GM12891 (cell line): ENCODE measurements at regions not wholly inside any gene's neighbourhood (a gene's known extent, or its start where the extent isn't known, plus 50 kb on each side); places are given as distances from the start of the nearest gene placed in this dataset.

Experiments used
- PAX5 ChIP-seq: IDR thresholded peaks from 2 replicates; pipeline ENCODE4 v1.6.1; 2011; ENCODE audit warnings: low read length, moderate library complexity, mild to moderate bottlenecking; ENCODE audit not compliant: insufficient read depth, severe bottlenecking
- POLR2A ChIP-seq: IDR thresholded peaks from 2 replicates; pipeline ENCODE4 v1.6.1; 2011; ENCODE audit warnings: low read depth, low read length, control low read depth
- POLR2AphosphoS5 ChIP-seq: IDR thresholded peaks from 2 replicates; pipeline ENCODE4 v1.6.1; 2011; ENCODE audit warnings: low read depth, low read length, control low read depth

- TF ChIP-seq POLR2AphosphoS5 (no peak), POLR2A (no peak), PAX5 (no peak)
These were observed 182.8 kb downstream of the ARL4A start for GRCh38 chr7:12870219-12870618.
